Trophoblast cell (in vitro differentiated cells and primary cell): ENCODE measurements at regions not wholly inside any gene's neighbourhood (a gene's known extent, or its start where the extent isn't known, plus 50 kb on each side); places are given as distances from the start of the nearest gene placed in this dataset.

Source experiments
- DNase-seq, 2 donors: peaks; one replicate each; pipeline ENCODE4 v3.0.0-alpha.2; 2016
- H2AFZ ChIP-seq: 2 replicates; pipeline ENCODE4 v1.6.1; 2013; ENCODE audit warnings: low read length, moderate library complexity, mild to moderate bottlenecking; ENCODE audit not compliant: insufficient read depth, poor library complexity
- H2AK5ac ChIP-seq: 2 replicates; pipeline ENCODE4 v1.6.1; 2013; ENCODE audit warnings: mild to moderate bottlenecking, low read length
- H2BK120ac ChIP-seq: 2 replicates; pipeline ENCODE4 v1.6.1; 2013; ENCODE audit warnings: low read length, mild to moderate bottlenecking, moderate library complexity; ENCODE audit not compliant: insufficient read depth, poor library complexity
- H2BK12ac ChIP-seq: 2 replicates; pipeline ENCODE4 v1.6.1; 2013; ENCODE audit warnings: mild to moderate bottlenecking, low read length, moderate library complexity
- H2BK5ac ChIP-seq: 2 replicates; pipeline ENCODE4 v1.6.1; 2013; ENCODE audit warnings: low read length, low read depth, moderate library complexity, mild to moderate bottlenecking; ENCODE audit not compliant: poor library complexity
- H3K14ac ChIP-seq: 2 replicates; pipeline ENCODE4 v1.6.1; 2013; ENCODE audit warnings: mild to moderate bottlenecking, low read length
- H3K18ac ChIP-seq: 2 replicates; pipeline ENCODE4 v1.6.1; 2013; ENCODE audit warnings: mild to moderate bottlenecking, low read length
- H3K23ac ChIP-seq: 2 replicates; pipeline ENCODE4 v1.6.1; 2013; ENCODE audit warnings: low read length
- H3K27ac ChIP-seq: 2 replicates; pipeline ENCODE4 v1.5.1; 2013; ENCODE audit warnings: low read depth, mild to moderate bottlenecking, inconsistent platforms, low read length, moderate library complexity
- H3K27me3 ChIP-seq: 2 replicates; pipeline ENCODE4 v1.6.1; 2013; ENCODE audit warnings: inconsistent platforms, mild to moderate bottlenecking, low read length, moderate library complexity; ENCODE audit not compliant: insufficient read depth
- H3K36me3 ChIP-seq, 2 experiments: 1 replicate in 1 of 2; 2 replicates in 1 of 2; pipeline ENCODE4 v1.6.1; 2013; ENCODE audit warnings: low read length in 2 of 2, mild to moderate bottlenecking in 2 of 2, moderate library complexity in 1 of 2; ENCODE audit not compliant: insufficient read depth in 2 of 2, control insufficient read depth in 1 of 2
- H3K4ac ChIP-seq: 2 replicates; pipeline ENCODE4 v1.6.1; 2013; ENCODE audit warnings: low read depth, mild to moderate bottlenecking, low read length, moderate library complexity
- H3K4me1 ChIP-seq, 2 experiments: 1 replicate in 1 of 2; 2 replicates in 1 of 2; pipeline ENCODE4 v1.6.1; 2013; ENCODE audit warnings: low read length in 2 of 2, mild to moderate bottlenecking in 2 of 2, moderate library complexity in 1 of 2; ENCODE audit not compliant: insufficient read depth in 2 of 2, control insufficient read depth in 1 of 2
- H3K4me2 ChIP-seq: 2 replicates; pipeline ENCODE4 v1.6.1; 2013; ENCODE audit warnings: inconsistent platforms, mild to moderate bottlenecking, low read length, moderate library complexity
- H3K4me3 ChIP-seq: 2 replicates; pipeline ENCODE4 v1.5.1; 2013; ENCODE audit warnings: mild to moderate bottlenecking, low read depth, low read length, inconsistent platforms
- H3K79me1 ChIP-seq: one replicate; pipeline ENCODE4 v1.6.1; 2013; ENCODE audit warnings: low read length
- H3K79me2 ChIP-seq: 2 replicates; pipeline ENCODE4 v1.6.1; 2013; ENCODE audit warnings: low read length, mild to moderate bottlenecking; ENCODE audit not compliant: control insufficient read depth, insufficient read depth, poor library complexity
- H3K9ac ChIP-seq: 2 replicates; pipeline ENCODE4 v1.6.1; 2013; ENCODE audit warnings: mild to moderate bottlenecking, low read length
- H3K9me3 ChIP-seq: 2 replicates; pipeline ENCODE4 v1.6.1; 2013; ENCODE audit warnings: low read depth, mild to moderate bottlenecking, control low read depth, inconsistent platforms, low read length; ENCODE audit not compliant: insufficient read depth
- H4K12ac ChIP-seq: 2 replicates; pipeline ENCODE4 v1.6.1; 2013; ENCODE audit warnings: low read depth, mild to moderate bottlenecking, low read length, moderate library complexity
- H4K8ac ChIP-seq: 2 replicates; pipeline ENCODE4 v1.6.1; 2013; ENCODE audit warnings: low read depth, mild to moderate bottlenecking, low read length, moderate library complexity
- H4K91ac ChIP-seq: one replicate; pipeline ENCODE4 v1.6.1; 2013; ENCODE audit warnings: low read depth, mild to moderate bottlenecking, low read length, moderate library complexity
- WGBS: extraction: QIAGEN DNeasy Blood & Tissue Kit; methylation state at CpG from one replicate; pipeline ENCODE4 v1.1.7; 2013; ENCODE audit warnings: missing lambda C conversion rate; ENCODE audit not compliant: insufficient read length, insufficient coverage; ENCODE audit errors: extremely low coverage; 5-methylcytosine and 5-hydroxymethylcytosine counted together

DNA sequence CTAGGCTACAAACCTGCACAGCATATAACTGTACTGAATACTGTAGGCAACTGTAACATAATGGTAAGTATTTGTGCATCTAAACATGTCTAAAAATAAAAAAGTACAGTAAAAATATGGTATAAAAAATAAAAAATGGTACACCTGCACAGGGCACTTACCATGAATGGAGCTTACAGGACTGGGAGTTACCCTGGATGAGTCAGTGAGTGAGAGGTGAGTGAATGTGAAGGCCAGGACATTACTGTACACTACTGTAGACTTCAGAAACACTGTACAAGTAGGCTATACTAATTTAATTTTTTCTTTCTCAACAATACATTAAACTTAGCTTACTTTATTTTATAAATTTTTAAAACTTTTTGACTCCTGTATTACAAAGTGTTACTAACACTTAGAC lies 265.3 kb downstream of the KLF13 start:
- Histone ChIP-seq H3K23ac (no peak overlapping the region), H3K79me2 (no peaks in the 10 kb centered on the region), H3K4me1 (no peaks in the 10 kb centered on the region), H3K9ac (no peak overlapping the region), H2BK12ac (no peak overlapping the region), H3K79me1 (no peaks in the 10 kb centered on the region), H2AFZ (no peak overlapping the region), H4K12ac (no peak overlapping the region), H3K36me3 (no peaks in the 10 kb centered on the region), H3K4me3 (no peak overlapping the region), H3K18ac (no peak overlapping the region), H2AK5ac (no peak overlapping the region), H2BK5ac (no peak overlapping the region), H4K91ac (no peak overlapping the region), H3K4ac (no peak overlapping the region), H3K27ac (no peak overlapping the region), H3K4me2 (no peak overlapping the region), H4K8ac (no peak overlapping the region), H3K14ac (no peak overlapping the region), H3K9me3 (peaks cover 2% of the 10 kb centered on the region), H2BK120ac (no peak overlapping the region), H3K27me3 (no peaks in the 10 kb centered on the region)
- no peak for DNase-seq

- DNase-seq: no peak
- Histone ChIP-seq H3K27me3 (no peaks in the 10 kb centered on the region), H3K14ac (no peak overlapping the region), H3K79me1 (no peaks in the 10 kb centered on the region), H3K9me3 (no peaks in the 10 kb centered on the region), H3K4me1 (peaks cover 0 to 4% of the 10 kb centered on the region in 2 experiments), H3K18ac (no peak overlapping the region), H3K4ac (no peak overlapping the region), H2BK120ac (no peak overlapping the region), H3K9ac (no peak overlapping the region), H4K91ac (no peak overlapping the region), H2AFZ (no peak overlapping the region), H4K8ac (no peak overlapping the region), H2AK5ac (no peak overlapping the region), H3K23ac (no peak overlapping the region), H4K12ac (no peak overlapping the region), H3K79me2 (no peaks in the 10 kb centered on the region), H3K4me2 (no peak overlapping the region), H2BK12ac (no peak overlapping the region), H2BK5ac (no peak overlapping the region), H3K4me3 (no peak overlapping the region), H3K27ac (no peak overlapping the region), H3K36me3 (no peaks in the 10 kb centered on the region)
- WGBS: no CpG with 5 or more reads among the region's 1 CpG
Observed at GRCh38 chr15:31597466-31597865, 270.8 kb downstream of the KLF13 start.

DNA sequence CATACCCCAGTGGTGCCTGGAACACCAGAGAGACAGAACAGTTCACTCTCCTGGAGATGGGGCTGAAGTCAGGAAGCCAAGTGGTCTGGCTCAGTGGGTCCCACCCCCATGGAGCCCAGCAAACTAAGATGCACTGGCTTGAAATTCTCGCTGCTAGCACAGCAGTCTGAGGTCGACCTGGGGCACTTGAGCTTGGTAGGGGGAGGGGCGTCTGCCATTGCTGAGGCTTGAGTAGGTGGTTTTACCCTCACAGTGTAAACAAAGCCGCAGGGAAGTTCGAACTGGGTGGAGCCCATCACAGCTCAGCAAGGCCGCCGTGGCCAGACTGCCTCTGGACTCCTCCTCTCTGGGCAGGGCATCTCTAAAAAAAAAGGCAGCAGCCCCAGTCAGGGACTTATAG lies 272.0 kb downstream of the KLF13 start:
- Histone ChIP-seq H2BK12ac (no peak overlapping the region), H3K4me3 (no peak overlapping the region), H3K9me3 (no peaks in the 10 kb centered on the region), H4K12ac (no peak overlapping the region), H3K36me3 (no peaks in the 10 kb centered on the region), H3K9ac (no peak overlapping the region), H3K4ac (no peak overlapping the region), H3K18ac (no peak overlapping the region), H3K79me2 (no peaks in the 10 kb centered on the region), H2BK5ac (no peak overlapping the region), H3K27me3 (no peaks in the 10 kb centered on the region), H3K79me1 (no peaks in the 10 kb centered on the region), H3K23ac (no peak overlapping the region), H3K4me2 (no peak overlapping the region), H3K27ac (no peak overlapping the region), H2AK5ac (no peak overlapping the region), H3K4me1 (peaks cover 0 to 4% of the 10 kb centered on the region in 2 experiments), H2BK120ac (no peak overlapping the region), H2AFZ (no peak overlapping the region), H4K8ac (no peak overlapping the region), H3K14ac (no peak overlapping the region), H4K91ac (no peak overlapping the region)
- no peak for DNase-seq
- WGBS: no CpG with 5 or more reads among the region's 7 CpGs

DNA sequence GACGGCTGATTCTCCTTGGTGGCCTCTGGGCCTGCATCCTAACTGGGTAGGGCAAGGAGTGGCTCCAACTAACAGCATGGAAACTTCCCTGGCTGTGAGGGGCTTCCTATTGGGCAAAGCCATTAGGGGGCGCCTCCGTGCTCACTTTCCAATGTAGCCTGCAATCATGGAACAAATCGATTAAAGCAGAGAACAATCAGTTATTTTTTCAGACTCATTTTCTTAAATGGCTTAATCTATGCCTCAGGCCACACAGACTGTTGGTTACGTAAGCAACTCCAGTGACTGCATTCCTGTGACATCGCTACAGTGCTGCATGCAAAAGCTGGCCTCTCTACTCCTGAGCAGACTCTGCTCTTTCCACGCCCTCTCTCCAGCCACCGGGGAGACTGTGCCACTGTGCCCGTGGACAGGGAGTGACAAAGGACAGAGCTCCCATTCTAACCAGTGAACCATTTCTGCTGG lies 278.9 kb downstream of the KLF13 start:
- H3K23ac ChIP-seq: no peak overlapping the region
- WGBS: no CpG with 5 or more reads among the region's 9 CpGs

More for the DNA sequence above, 278.9 kb downstream of the KLF13 start:
- H3K79me1 ChIP-seq: no peaks in the 10 kb centered on the region
- no peak overlapping the region for H2AK5ac ChIP-seq
- no peak overlapping the region for H3K4ac ChIP-seq
- no peak overlapping the region for H3K14ac ChIP-seq
- H3K9ac ChIP-seq: no peak overlapping the region
- no peak overlapping the region for H2BK12ac ChIP-seq
- H3K4me3 ChIP-seq: no peak overlapping the region
- H4K91ac ChIP-seq: no peak overlapping the region
- peaks cover 0 to 11% of the 10 kb centered on the region in 2 experiments for H3K4me1 ChIP-seq
- H3K9me3 ChIP-seq: no peaks in the 10 kb centered on the region
- H2BK120ac ChIP-seq: no peak overlapping the region
- no peak overlapping the region for H2BK5ac ChIP-seq
- peak; percentile 84 to 95 for DNase-seq
- no peak overlapping the region for H3K18ac ChIP-seq
- H3K4me2 ChIP-seq: no peak overlapping the region
- no peak overlapping the region for H4K12ac ChIP-seq
- H3K36me3 ChIP-seq: no peaks in the 10 kb centered on the region
- no peak overlapping the region for H4K8ac ChIP-seq
- no peaks in the 10 kb centered on the region for H3K79me2 ChIP-seq
- H2AFZ ChIP-seq: no peak overlapping the region
- no peak overlapping the region for H3K27ac ChIP-seq
- H3K27me3 ChIP-seq: no peaks in the 10 kb centered on the region
